ENCODE measurements at regions not wholly inside any gene's neighbourhood (a gene's known extent, or its start where the extent isn't known, plus 50 kb on each side); places are given as distances from the start of the nearest gene placed in this dataset.

- H3K9me2 ChIP-seq (replicated peaks; ENCODE audit: control insufficient read depth, low read length): no peaks in the 10 kb centered on the region
- H3K9me3 ChIP-seq (ENCODE audit: control insufficient read depth, insufficient read depth, low read length): no peaks in the 10 kb centered on the region
- no peaks in the 10 kb centered on the region for H3K27me3 ChIP-seq (ENCODE audit: control insufficient read depth, low read length)
- no peaks in the 10 kb centered on the region for H3K36me3 ChIP-seq (ENCODE audit: control insufficient read depth, low read length)
- no peak overlapping the region for H3K4me2 ChIP-seq (ENCODE audit: low read length)
- H3K4me1 ChIP-seq (ENCODE audit: control insufficient read depth, low read length): no peaks in the 10 kb centered on the region
- H3K4me3 ChIP-seq (ENCODE audit: low read length): no peak overlapping the region
- H3K79me2 ChIP-seq (ENCODE audit: control insufficient read depth, low read length): no peaks in the 10 kb centered on the region
- H3K27ac ChIP-seq (ENCODE audit: low read depth, low read length): no peak overlapping the region
- no peaks in the 10 kb centered on the region for H3F3A ChIP-seq (ENCODE audit: control insufficient read depth, insufficient read depth)
- H4K20me1 ChIP-seq (ENCODE audit: control insufficient read depth, insufficient read depth, low read depth, low read length): no peaks in the 10 kb centered on the region
- TF ChIP-seq, protein P1, sequence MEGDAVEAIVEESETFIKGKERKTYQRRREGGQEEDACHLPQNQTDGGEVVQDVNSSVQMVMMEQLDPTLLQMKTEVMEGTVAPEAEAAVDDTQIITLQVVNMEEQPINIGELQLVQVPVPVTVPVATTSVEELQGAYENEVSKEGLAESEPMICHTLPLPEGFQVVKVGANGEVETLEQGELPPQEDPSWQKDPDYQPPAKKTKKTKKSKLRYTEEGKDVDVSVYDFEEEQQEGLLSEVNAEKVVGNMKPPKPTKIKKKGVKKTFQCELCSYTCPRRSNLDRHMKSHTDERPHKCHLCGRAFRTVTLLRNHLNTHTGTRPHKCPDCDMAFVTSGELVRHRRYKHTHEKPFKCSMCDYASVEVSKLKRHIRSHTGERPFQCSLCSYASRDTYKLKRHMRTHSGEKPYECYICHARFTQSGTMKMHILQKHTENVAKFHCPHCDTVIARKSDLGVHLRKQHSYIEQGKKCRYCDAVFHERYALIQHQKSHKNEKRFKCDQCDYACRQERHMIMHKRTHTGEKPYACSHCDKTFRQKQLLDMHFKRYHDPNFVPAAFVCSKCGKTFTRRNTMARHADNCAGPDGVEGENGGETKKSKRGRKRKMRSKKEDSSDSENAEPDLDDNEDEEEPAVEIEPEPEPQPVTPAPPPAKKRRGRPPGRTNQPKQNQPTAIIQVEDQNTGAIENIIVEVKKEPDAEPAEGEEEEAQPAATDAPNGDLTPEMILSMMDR (IDR thresholded peaks at IDR 0.05; ENCODE audit: low read depth, low read length, poor library complexity, severe bottlenecking): no peak
- no peak for TF ChIP-seq EZH2phosphoT487 (IDR thresholded peaks at IDR 0.05; ENCODE audit: borderline replicate concordance, low read length)
Observed at GRCh38 chr3:94378322-94378721, 315.5 kb downstream of the NSUN3 start.

GRCh38 chr3:94379264-94379663 lies 316.4 kb downstream of the NSUN3 start:
- H3K4me2 ChIP-seq (ENCODE audit: low read length): no peak overlapping the region
- no peaks in the 10 kb centered on the region for H3K36me3 ChIP-seq (ENCODE audit: control insufficient read depth, low read length)
- no peaks in the 10 kb centered on the region for H3F3A ChIP-seq (ENCODE audit: control insufficient read depth, insufficient read depth)
- H3K9me2 ChIP-seq (replicated peaks; ENCODE audit: control insufficient read depth, low read length): no peaks in the 10 kb centered on the region
- no peaks in the 10 kb centered on the region for H3K79me2 ChIP-seq (ENCODE audit: control insufficient read depth, low read length)
- no peak overlapping the region for H3K27ac ChIP-seq (ENCODE audit: low read depth, low read length)
- H3K4me3 ChIP-seq (ENCODE audit: low read length): no peak overlapping the region
- H3K27me3 ChIP-seq (ENCODE audit: control insufficient read depth, low read length): no peaks in the 10 kb centered on the region
- no peak for TF ChIP-seq EZH2phosphoT487 (IDR thresholded peaks at IDR 0.05; ENCODE audit: borderline replicate concordance, low read length)
- TF ChIP-seq, protein P1 (IDR thresholded peaks at IDR 0.05; ENCODE audit: low read depth, low read length, poor library complexity, severe bottlenecking): no peak
- H4K20me1 ChIP-seq (ENCODE audit: control insufficient read depth, insufficient read depth, low read depth, low read length): no peaks in the 10 kb centered on the region
- no peaks in the 10 kb centered on the region for H3K9me3 ChIP-seq (ENCODE audit: control insufficient read depth, insufficient read depth, low read length)
- H3K4me1 ChIP-seq (ENCODE audit: control insufficient read depth, low read length): no peaks in the 10 kb centered on the region

- no peaks in the 10 kb centered on the region for H3K9me2 ChIP-seq (replicated peaks; ENCODE audit: control insufficient read depth, low read length)
- H3K79me2 ChIP-seq (ENCODE audit: control insufficient read depth, low read length): no peaks in the 10 kb centered on the region
- no peaks in the 10 kb centered on the region for H3K4me1 ChIP-seq (ENCODE audit: control insufficient read depth, low read length)
- no peaks in the 10 kb centered on the region for H3K9me3 ChIP-seq (ENCODE audit: control insufficient read depth, insufficient read depth, low read length)
- H3K36me3 ChIP-seq (ENCODE audit: control insufficient read depth, low read length): no peaks in the 10 kb centered on the region
- H3F3A ChIP-seq (ENCODE audit: control insufficient read depth, insufficient read depth): no peaks in the 10 kb centered on the region
- TF ChIP-seq, protein P1 (IDR thresholded peaks at IDR 0.05; ENCODE audit: low read depth, low read length, poor library complexity, severe bottlenecking): no peak
- TF ChIP-seq EZH2phosphoT487 (IDR thresholded peaks at IDR 0.05; ENCODE audit: borderline replicate concordance, low read length): no peak
- H3K27me3 ChIP-seq (ENCODE audit: control insufficient read depth, low read length): no peaks in the 10 kb centered on the region
- no peak overlapping the region for H3K27ac ChIP-seq (ENCODE audit: low read depth, low read length)
- no peak overlapping the region for H3K4me3 ChIP-seq (ENCODE audit: low read length)
- H3K4me2 ChIP-seq (ENCODE audit: low read length): no peak overlapping the region
- no peaks in the 10 kb centered on the region for H4K20me1 ChIP-seq (ENCODE audit: control insufficient read depth, insufficient read depth, low read depth, low read length)
Observed at GRCh38 chr3:94394885-94395284, 332.0 kb downstream of the NSUN3 start.

GRCh38 chr3:94395851-94396250 lies 333.0 kb downstream of the NSUN3 start:
- no peak overlapping the region for H3K4me3 ChIP-seq (ENCODE audit: low read length)
- TF ChIP-seq, protein P1 (IDR thresholded peaks at IDR 0.05; ENCODE audit: low read depth, low read length, poor library complexity, severe bottlenecking): no peak
- TF ChIP-seq EZH2phosphoT487 (IDR thresholded peaks at IDR 0.05; ENCODE audit: borderline replicate concordance, low read length): no peak
- H3K4me2 ChIP-seq (ENCODE audit: low read length): no peak overlapping the region
- no peaks in the 10 kb centered on the region for H3K9me2 ChIP-seq (replicated peaks; ENCODE audit: control insufficient read depth, low read length)
- no peaks in the 10 kb centered on the region for H3F3A ChIP-seq (ENCODE audit: control insufficient read depth, insufficient read depth)
- no peak overlapping the region for H3K27ac ChIP-seq (ENCODE audit: low read depth, low read length)
- no peaks in the 10 kb centered on the region for H3K9me3 ChIP-seq (ENCODE audit: control insufficient read depth, insufficient read depth, low read length)
- no peaks in the 10 kb centered on the region for H3K36me3 ChIP-seq (ENCODE audit: control insufficient read depth, low read length)
- no peaks in the 10 kb centered on the region for H3K4me1 ChIP-seq (ENCODE audit: control insufficient read depth, low read length)
- no peaks in the 10 kb centered on the region for H4K20me1 ChIP-seq (ENCODE audit: control insufficient read depth, insufficient read depth, low read depth, low read length)
- no peaks in the 10 kb centered on the region for H3K79me2 ChIP-seq (ENCODE audit: control insufficient read depth, low read length)
- H3K27me3 ChIP-seq (ENCODE audit: control insufficient read depth, low read length): no peaks in the 10 kb centered on the region

Measured in DOHH2 (cell line).